Suprapubic skin (tissue), 3 donors: ENCODE measurements at regions not wholly inside any gene's neighbourhood (a gene's known extent, or its start where the extent isn't known, plus 50 kb on each side); places are given as distances from the start of the nearest gene placed in this dataset.

ENCODE experiments used
- POLR2AphosphoS5 ChIP-seq, 3 donors: sonication (generic); formaldehyde crosslinking; IDR thresholded peaks; one replicate each; pipeline ENCODE4 v1.6.1; 2017; ENCODE audit warnings: antibody characterized with exemption in 3 of 3
- TF ChIP-seq, protein P1 (sequence below), 2 donors: fragments of 200-600 bp in 1 of 2; fragments of 450-650 bp in 1 of 2; sonication (generic) in 1 of 2; IDR thresholded peaks; one replicate each; pipeline ENCODE4 v1.5.1; 2016 to 2019; ENCODE audit warnings: antibody characterized with exemption in 2 of 2, mild to moderate bottlenecking in 1 of 2, moderate library complexity in 1 of 2

DNA sequence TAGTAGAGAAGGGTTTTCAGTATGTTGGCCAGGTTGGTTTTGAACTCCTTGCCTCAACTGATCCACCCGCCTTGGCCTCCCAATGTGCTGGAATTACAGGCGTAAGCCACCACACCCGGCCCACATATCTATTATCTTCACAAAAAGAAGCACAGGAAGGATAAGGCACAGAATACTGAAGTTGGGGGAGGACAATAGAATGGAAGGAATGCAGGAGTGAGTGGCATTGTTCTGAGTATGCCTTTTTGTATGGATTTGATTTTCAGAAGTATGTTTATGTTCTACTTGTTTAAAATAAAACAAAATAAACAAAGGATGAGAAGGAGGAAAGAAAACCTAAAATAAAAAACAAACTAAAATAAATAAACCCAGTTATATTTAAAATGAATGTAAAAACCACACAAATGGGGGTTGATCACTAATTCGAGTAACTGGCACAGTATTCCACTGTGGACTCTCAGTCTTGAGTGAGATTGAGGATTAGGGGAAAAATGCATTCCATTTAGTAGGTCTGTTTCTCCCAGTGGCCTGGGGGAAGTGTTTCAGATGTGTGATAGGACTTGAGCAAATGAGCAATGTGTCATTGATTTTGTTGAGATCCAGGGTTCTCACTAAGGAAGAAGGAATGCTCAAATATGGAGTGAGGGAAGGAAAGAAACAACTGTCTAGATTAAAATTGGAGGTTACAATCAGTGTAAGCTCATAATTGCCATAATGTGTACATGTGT, 109.0 kb upstream of the C1QTNF7 start:
- TF ChIP-seq, protein P1, sequence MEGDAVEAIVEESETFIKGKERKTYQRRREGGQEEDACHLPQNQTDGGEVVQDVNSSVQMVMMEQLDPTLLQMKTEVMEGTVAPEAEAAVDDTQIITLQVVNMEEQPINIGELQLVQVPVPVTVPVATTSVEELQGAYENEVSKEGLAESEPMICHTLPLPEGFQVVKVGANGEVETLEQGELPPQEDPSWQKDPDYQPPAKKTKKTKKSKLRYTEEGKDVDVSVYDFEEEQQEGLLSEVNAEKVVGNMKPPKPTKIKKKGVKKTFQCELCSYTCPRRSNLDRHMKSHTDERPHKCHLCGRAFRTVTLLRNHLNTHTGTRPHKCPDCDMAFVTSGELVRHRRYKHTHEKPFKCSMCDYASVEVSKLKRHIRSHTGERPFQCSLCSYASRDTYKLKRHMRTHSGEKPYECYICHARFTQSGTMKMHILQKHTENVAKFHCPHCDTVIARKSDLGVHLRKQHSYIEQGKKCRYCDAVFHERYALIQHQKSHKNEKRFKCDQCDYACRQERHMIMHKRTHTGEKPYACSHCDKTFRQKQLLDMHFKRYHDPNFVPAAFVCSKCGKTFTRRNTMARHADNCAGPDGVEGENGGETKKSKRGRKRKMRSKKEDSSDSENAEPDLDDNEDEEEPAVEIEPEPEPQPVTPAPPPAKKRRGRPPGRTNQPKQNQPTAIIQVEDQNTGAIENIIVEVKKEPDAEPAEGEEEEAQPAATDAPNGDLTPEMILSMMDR (IDR thresholded peaks at IDR 0.05), result no peak
- no peak for TF ChIP-seq POLR2AphosphoS5 (IDR thresholded peaks at IDR 0.05)
